Ishikawa (cell line): ENCODE measurements at regions not wholly inside any gene's neighbourhood (a gene's known extent, or its start where the extent isn't known, plus 50 kb on each side); places are given as distances from the start of the nearest gene placed in this dataset.

Source experiments
- CEBPB ChIP-seq: IDR thresholded peaks from 2 replicates; pipeline ENCODE4 v1.6.1; 2012
- EGR1 ChIP-seq: IDR thresholded peaks from 2 replicates; pipeline ENCODE4 v1.6.1; 2012
- EP300 ChIP-seq: IDR thresholded peaks from 2 replicates; pipeline ENCODE4 v1.6.1; 2012; ENCODE audit warnings: borderline replicate concordance
- MAX ChIP-seq: IDR thresholded peaks from 2 replicates; pipeline ENCODE4 v1.6.1; 2012
- RAD21 ChIP-seq: IDR thresholded peaks from 2 replicates; pipeline ENCODE4 v1.6.1; 2012; ENCODE audit warnings: low read depth
- REST ChIP-seq: IDR thresholded peaks from 2 replicates; pipeline ENCODE4 v1.6.1; 2012; ENCODE audit warnings: low read depth, mild to moderate bottlenecking
- TAF1 ChIP-seq: IDR thresholded peaks from 2 replicates; pipeline ENCODE4 v1.6.1; 2012; ENCODE audit warnings: low read depth, mild to moderate bottlenecking
- USF1 ChIP-seq: IDR thresholded peaks from 2 replicates; pipeline ENCODE4 v1.6.1; 2012
- YY1 ChIP-seq: IDR thresholded peaks from 2 replicates; pipeline ENCODE4 v1.6.1; 2012; ENCODE audit warnings: low read depth
- ZBTB7A ChIP-seq: IDR thresholded peaks from 2 replicates; pipeline ENCODE4 v1.6.1; 2012; ENCODE audit warnings: low read depth

GRCh38 chr2:149735237-149735958, 147.8 kb upstream of the MMADHC start:
- TF ChIP-seq MAX, result no peak
- TF ChIP-seq REST, result no peak
- TF ChIP-seq YY1, result no peak
- TF ChIP-seq EGR1, result no peak
- TF ChIP-seq TAF1, result no peak
- no peak for TF ChIP-seq USF1
- no peak for TF ChIP-seq RAD21
- TF ChIP-seq CEBPB, result no peak
- TF ChIP-seq ZBTB7A, result no peak
- TF ChIP-seq EP300, result no peak
